NCI-H345 treated with DMSO at 0.1 percent for 48 hours (cell line): ENCODE measurements at regions not wholly inside any gene's neighbourhood (a gene's known extent, or its start where the extent isn't known, plus 50 kb on each side); places are given as distances from the start of the nearest gene placed in this dataset.
"Not testable (repeated sequence)": the region's sequence is repeated elsewhere in the genome, so short reads cannot be mapped to it uniquely, and the experiment has no call there.

Experiments used
- DNase-seq: peaks from one replicate; lab custom pipeline; 2025; ENCODE audit not compliant: unreplicated experiment; lab: John Stamatoyannopoulos, UW

GRCh38 chr5:91491229-91491628, 108.1 kb upstream of the ARRDC3 start:
- no peak for DNase-seq

GRCh38 chr5:91490316-91490715, 107.2 kb upstream of the ARRDC3 start:
- no peak for DNase-seq

GRCh38 chr5:91487420-91487819, 104.3 kb upstream of the ARRDC3 start:
- peak; percentile 60 for DNase-seq

GRCh38 chr5:91486638-91487037, 103.5 kb upstream of the ARRDC3 start:
- DNase-seq = no peak

- no peak for DNase-seq
Observed at GRCh38 chr5:91484662-91485061, 101.5 kb upstream of the ARRDC3 start.

- not testable (repeated sequence) for DNase-seq
Observed at GRCh38 chr5:91479376-91479775, 96.3 kb upstream of the ARRDC3 start.

GRCh38 chr5:91478096-91478495, 95.0 kb upstream of the ARRDC3 start:
- no peak for DNase-seq

GRCh38 chr5:91477408-91477807, 94.3 kb upstream of the ARRDC3 start:
- no peak for DNase-seq

- DNase-seq = no peak
Observed at GRCh38 chr5:91474201-91474600, 91.1 kb upstream of the ARRDC3 start.

GRCh38 chr5:91472631-91473030, 89.5 kb upstream of the ARRDC3 start:
- DNase-seq = no peak

GRCh38 chr5:91469517-91470165, 86.5 kb upstream of the ARRDC3 start:
- DNase-seq = no peak

- no peak for DNase-seq
Observed at GRCh38 chr5:91468651-91469422, 85.7 kb upstream of the ARRDC3 start.

- no peak for DNase-seq
Observed at GRCh38 chr5:91464886-91465646, 81.9 kb upstream of the ARRDC3 start.

- no peak for DNase-seq
Observed at GRCh38 chr5:91457681-91458058, 74.6 kb upstream of the ARRDC3 start.

- DNase-seq = no peak
Observed at GRCh38 chr5:91456928-91457680, 74.0 kb upstream of the ARRDC3 start.

GRCh38 chr5:91449083-91449482, 66.0 kb upstream of the ARRDC3 start:
- DNase-seq = no peak

GRCh38 chr5:91448079-91448478, 65.0 kb upstream of the ARRDC3 start:
- not testable (repeated sequence) for DNase-seq

- DNase-seq = not testable (repeated sequence)
Observed at GRCh38 chr5:91446880-91447279, 63.8 kb upstream of the ARRDC3 start.

- no peak for DNase-seq
Observed at GRCh38 chr5:91443761-91444467, 60.8 kb upstream of the ARRDC3 start.

- no peak for DNase-seq
Observed at GRCh38 chr5:91443023-91443422, 59.9 kb upstream of the ARRDC3 start.

GRCh38 chr5:91441082-91441481, 58.0 kb upstream of the ARRDC3 start:
- DNase-seq = no peak
